GM06990 (cell line): ENCODE measurements at regions not wholly inside any gene's neighbourhood (a gene's known extent, or its start where the extent isn't known, plus 50 kb on each side); places are given as distances from the start of the nearest gene placed in this dataset.

Experiments
- DNase-seq: peaks from one replicate; pipeline ENCODE4 v3.0.0-alpha.2; 2011; ENCODE audit not compliant: insufficient read length; ENCODE audit errors: extremely low read depth
- H3K27me3 ChIP-seq: replicated peaks from 2 replicates; pipeline ENCODE4 v1.6.0; 2011; ENCODE audit warnings: low read length; ENCODE audit not compliant: control insufficient read depth, insufficient read depth
- H3K36me3 ChIP-seq: 2 replicates; pipeline ENCODE4 v1.5.1; 2011; ENCODE audit warnings: low read length; ENCODE audit not compliant: control insufficient read depth, insufficient read depth
- H3K4me3 ChIP-seq: replicated peaks from 2 replicates; pipeline ENCODE4 v1.5.1; 2011; ENCODE audit warnings: low read depth, mild to moderate bottlenecking, control low read depth, low read length
- TF ChIP-seq, protein P1 (sequence below): IDR thresholded peaks from 2 replicates; pipeline ENCODE4 v1.5.1; 2011; ENCODE audit warnings: low read length, control low read depth, mild to moderate bottlenecking, inconsistent platforms; ENCODE audit not compliant: insufficient read depth, poor library complexity, severe bottlenecking

DNA sequence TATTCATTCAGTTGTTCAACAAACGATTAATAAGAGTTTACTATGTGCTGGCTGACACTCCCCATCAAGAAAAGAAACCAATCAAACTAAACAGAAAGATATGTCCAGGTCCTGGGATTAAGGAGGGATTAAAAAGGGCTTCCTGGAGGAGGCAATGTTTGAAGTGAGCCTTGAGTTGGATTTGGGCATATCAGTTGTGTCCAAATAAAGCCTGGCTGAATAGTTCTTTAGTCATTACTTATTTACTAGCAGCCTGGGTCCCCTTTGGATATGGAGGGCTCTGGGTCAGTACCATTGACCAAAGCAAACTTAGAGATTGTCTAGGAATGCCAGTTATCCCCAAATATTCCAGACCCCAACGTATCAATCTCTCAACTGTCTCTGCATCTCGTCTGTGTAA lies 117.7 kb downstream of the COPRS start:
- TF ChIP-seq, protein P1, sequence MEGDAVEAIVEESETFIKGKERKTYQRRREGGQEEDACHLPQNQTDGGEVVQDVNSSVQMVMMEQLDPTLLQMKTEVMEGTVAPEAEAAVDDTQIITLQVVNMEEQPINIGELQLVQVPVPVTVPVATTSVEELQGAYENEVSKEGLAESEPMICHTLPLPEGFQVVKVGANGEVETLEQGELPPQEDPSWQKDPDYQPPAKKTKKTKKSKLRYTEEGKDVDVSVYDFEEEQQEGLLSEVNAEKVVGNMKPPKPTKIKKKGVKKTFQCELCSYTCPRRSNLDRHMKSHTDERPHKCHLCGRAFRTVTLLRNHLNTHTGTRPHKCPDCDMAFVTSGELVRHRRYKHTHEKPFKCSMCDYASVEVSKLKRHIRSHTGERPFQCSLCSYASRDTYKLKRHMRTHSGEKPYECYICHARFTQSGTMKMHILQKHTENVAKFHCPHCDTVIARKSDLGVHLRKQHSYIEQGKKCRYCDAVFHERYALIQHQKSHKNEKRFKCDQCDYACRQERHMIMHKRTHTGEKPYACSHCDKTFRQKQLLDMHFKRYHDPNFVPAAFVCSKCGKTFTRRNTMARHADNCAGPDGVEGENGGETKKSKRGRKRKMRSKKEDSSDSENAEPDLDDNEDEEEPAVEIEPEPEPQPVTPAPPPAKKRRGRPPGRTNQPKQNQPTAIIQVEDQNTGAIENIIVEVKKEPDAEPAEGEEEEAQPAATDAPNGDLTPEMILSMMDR = no peak
- no peak overlapping the region for H3K4me3 ChIP-seq
- no peak for DNase-seq
- H3K36me3 ChIP-seq = no peaks in the 10 kb centered on the region
- H3K27me3 ChIP-seq = peaks cover 1% of the 10 kb centered on the region; the same call in 1 of the 2 replicates

DNA sequence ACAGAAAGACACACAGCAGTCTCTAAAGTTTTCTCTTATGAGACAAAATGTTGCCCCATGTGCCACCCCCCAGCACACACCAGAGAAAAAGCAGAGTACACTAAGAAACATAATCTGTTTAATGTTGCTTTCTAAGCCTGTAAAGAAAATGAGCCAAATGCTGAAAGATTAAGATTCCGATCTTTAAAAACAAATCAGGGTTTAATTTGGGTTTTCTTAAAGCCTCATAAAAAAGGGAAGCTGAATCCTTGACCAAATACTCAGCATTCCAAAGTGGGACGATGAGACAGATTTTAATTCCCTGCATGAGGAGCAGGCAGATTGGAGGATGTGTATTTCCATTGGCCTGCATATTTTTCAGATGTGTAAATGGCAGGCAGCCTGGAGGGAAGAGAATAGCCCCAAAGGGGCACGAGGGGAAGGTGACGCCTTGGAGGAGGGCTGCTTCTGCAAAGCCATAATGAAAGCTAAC lies 118.4 kb downstream of the COPRS start:
- no peak for DNase-seq
- Histone ChIP-seq H3K36me3 (no peaks in the 10 kb centered on the region), H3K4me3 (no peak overlapping the region), H3K27me3 (peaks cover under 1% of the 10 kb centered on the region; the same call in 1 of the 2 replicates)
- TF ChIP-seq, protein P1 = no peak

DNA sequence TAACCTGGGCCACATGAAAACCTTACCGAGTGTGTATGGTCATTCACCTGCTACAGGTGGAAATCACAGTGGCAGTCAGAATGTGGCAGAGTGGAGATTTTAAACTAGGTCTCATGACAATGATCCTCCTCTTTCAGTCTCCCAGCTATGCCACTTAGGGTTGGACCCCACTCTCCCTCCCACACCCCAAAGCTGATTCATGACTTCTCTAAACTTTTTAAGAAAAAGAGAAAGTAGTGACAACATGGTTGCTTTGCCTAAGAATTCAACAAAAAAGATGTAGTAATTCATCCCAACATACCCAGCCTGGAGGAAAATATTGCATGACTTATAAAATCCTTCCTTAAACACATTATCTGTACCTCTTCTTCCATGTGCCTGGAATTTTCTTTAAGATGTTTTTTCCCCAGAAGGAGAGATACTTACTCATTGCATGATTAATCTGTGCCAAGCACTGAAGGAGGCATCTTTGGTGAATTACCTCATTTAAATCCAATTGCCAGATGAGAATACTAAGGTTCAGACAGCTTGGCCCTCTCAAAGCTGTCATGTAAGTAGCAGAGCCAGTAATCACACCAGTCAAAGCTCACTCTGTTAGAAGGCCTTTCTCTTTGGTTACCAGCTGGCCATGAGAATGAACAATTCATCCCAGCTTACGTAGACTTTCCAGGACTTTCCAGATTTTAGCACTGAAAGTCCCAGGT lies 119.9 kb downstream of the COPRS start:
- Histone ChIP-seq H3K27me3 (no peaks in the 10 kb centered on the region; the same call in 1 of the 2 replicates), H3K4me3 (no peak overlapping the region), H3K36me3 (no peaks in the 10 kb centered on the region)
- DNase-seq = no peak
- TF ChIP-seq, protein P1 = no peak

DNA sequence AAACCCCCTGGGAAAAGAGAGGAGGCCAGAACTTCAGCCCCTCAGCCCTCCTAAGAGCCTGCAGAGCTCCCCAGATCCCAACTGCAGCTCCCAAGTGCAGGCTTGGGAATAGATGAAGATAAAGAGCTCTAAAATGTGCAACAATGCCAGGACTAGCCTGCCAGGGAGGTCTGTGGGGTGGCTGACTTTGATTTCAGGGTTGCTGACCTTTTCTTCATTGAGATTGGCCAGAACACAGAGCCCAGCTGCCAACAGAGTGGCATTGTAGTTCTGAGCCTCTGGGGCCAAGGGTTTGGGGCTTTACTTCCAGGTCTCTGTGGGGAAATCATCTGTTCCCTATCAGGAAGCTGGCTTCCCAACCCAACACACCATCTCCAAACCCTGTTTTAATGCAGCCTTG lies 120.6 kb downstream of the COPRS start:
- TF ChIP-seq, protein P1 = no peak
- DNase-seq = no peak
- Histone ChIP-seq H3K4me3 (no peak overlapping the region), H3K27me3 (no peaks in the 10 kb centered on the region), H3K36me3 (no peaks in the 10 kb centered on the region)

DNA sequence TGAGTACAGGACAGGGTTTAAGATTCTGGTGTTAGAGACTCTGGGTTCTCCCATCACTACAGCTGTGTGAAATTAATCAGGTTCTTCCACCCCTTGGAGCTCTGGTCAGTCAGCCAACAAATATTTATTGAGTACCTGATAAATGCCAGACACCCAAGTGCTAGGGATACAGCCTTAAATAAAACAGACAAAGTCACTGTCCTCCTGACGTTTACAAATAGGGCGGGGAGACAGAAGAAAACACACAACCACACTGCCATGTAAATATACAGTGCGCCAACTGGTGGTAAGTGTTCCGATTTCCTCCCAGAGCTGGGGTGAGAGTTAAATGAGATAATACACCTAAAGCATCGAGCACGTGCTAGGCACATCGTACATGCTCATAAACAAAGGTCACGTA lies 121.0 kb downstream of the COPRS start:
- no peak overlapping the region for H3K4me3 ChIP-seq
- DNase-seq = no peak

More for the DNA sequence above, 121.0 kb downstream of the COPRS start:
- TF ChIP-seq, protein P1 = no peak
- Histone ChIP-seq H3K27me3 (no peaks in the 10 kb centered on the region; the same call in 1 of the 2 replicates), H3K36me3 (no peaks in the 10 kb centered on the region)
